IMR-90 (cell line): ENCODE measurements at regions not wholly inside any gene's neighbourhood (a gene's known extent, or its start where the extent isn't known, plus 50 kb on each side); places are given as distances from the start of the nearest gene placed in this dataset.
A peak's percentile ranks its signal among the peaks of the same experiment; 100 is the strongest.

Experiments used
- ATAC-seq: fragments of 200-7000 bp; cut with Tn5 transposase; 2 replicates; pipeline ENCODE4 v1.9.1; 2020; ENCODE audit warnings: low read depth, mild to moderate bottlenecking, moderate library complexity
- BruUV-seq: library from RNA; stranded (reverse); fragments of 400-500 nt; replicated peaks from 2 replicates; lab custom pipeline; 2021; lab: Mats Ljungman, UMichigan
- CTCF ChIA-PET: fragments of 300-600 bp; formaldehyde crosslinking; extraction: SDS; loops from one replicate; lab custom pipeline; 2021; ENCODE audit warnings: antibody characterized with exemption; lab: Yijun Ruan, JAX
- POLR2A ChIA-PET: fragments of 300-600 bp; sonication (Branson Sonifier 250); formaldehyde crosslinking; loops from one replicate; lab custom pipeline; 2022; ENCODE audit warnings: antibody characterized with exemption; ENCODE audit not compliant: unreplicated experiment; lab: Charles Lee
- DNase-seq: peaks from one replicate; pipeline ENCODE4 v3.0.0; 2013
- H2AFZ ChIP-seq: replicated peaks from 2 replicates; pipeline ENCODE3; 2013; ENCODE audit warnings: low read length, mild to moderate bottlenecking; ENCODE audit not compliant: poor library complexity
- H2AK5ac ChIP-seq: 2 replicates; pipeline ENCODE4 v1.6.1; 2013; ENCODE audit warnings: low read depth, low read length, inconsistent platforms
- H2AK9ac ChIP-seq: replicated peaks from 2 replicates; pipeline ENCODE3; 2013; ENCODE audit warnings: mild to moderate bottlenecking, low read depth, low read length, moderate library complexity; ENCODE audit not compliant: poor library complexity
- H2BK120ac ChIP-seq: 2 replicates; pipeline ENCODE4 v1.6.1; 2013; ENCODE audit warnings: low read depth, low read length, inconsistent platforms
- H2BK15ac ChIP-seq: 3 replicates; pipeline ENCODE4 v1.6.1; 2013; ENCODE audit warnings: low read depth, low read length, inconsistent platforms
- H2BK20ac ChIP-seq: 2 replicates; pipeline ENCODE4 v1.6.1; 2013; ENCODE audit warnings: low read depth, mild to moderate bottlenecking, inconsistent platforms, low read length, moderate library complexity
- H2BK5ac ChIP-seq: 2 replicates; pipeline ENCODE4 v1.6.1; 2013; ENCODE audit warnings: mild to moderate bottlenecking, low read depth, low read length, inconsistent platforms; ENCODE audit not compliant: poor library complexity, severe bottlenecking
- H3K14ac ChIP-seq: replicated peaks from 2 replicates; pipeline ENCODE4 v1.6.1; 2013; ENCODE audit warnings: low read depth, low read length, inconsistent platforms
- H3K18ac ChIP-seq: 2 replicates; pipeline ENCODE4 v1.6.1; 2013; ENCODE audit warnings: low read depth, low read length, control low read depth
- H3K23ac ChIP-seq: 2 replicates; pipeline ENCODE4 v1.6.1; 2013; ENCODE audit warnings: low read depth, low read length, inconsistent platforms
- H3K27ac ChIP-seq: 2 replicates; pipeline ENCODE4 v1.5.1; 2013; ENCODE audit warnings: mild to moderate bottlenecking, control low read depth, low read length; ENCODE audit not compliant: insufficient read depth
- H3K27me3 ChIP-seq: 2 replicates; pipeline ENCODE4 v1.6.1; 2013; ENCODE audit warnings: low read length; ENCODE audit not compliant: control insufficient read depth, insufficient read depth
- H3K36me3 ChIP-seq: 2 replicates; pipeline ENCODE4 v1.6.1; 2013; ENCODE audit warnings: low read length, mixed read lengths; ENCODE audit not compliant: control insufficient read depth, insufficient read depth
- H3K4ac ChIP-seq: 2 replicates; pipeline ENCODE4 v1.6.1; 2013; ENCODE audit warnings: low read depth, low read length, inconsistent platforms
- H3K4me1 ChIP-seq: 2 replicates; pipeline ENCODE4 v1.6.1; 2013; ENCODE audit warnings: low read length, mixed read lengths; ENCODE audit not compliant: control insufficient read depth, insufficient read depth
- H3K4me2 ChIP-seq: 2 replicates; pipeline ENCODE4 v1.6.1; 2013; ENCODE audit warnings: low read depth, mild to moderate bottlenecking, control low read depth, low read length, moderate library complexity
- H3K4me3 ChIP-seq: 2 replicates; pipeline ENCODE4 v1.5.1; 2013; ENCODE audit warnings: low read depth, mild to moderate bottlenecking, control low read depth, low read length, moderate library complexity; ENCODE audit not compliant: insufficient read depth
- H3K56ac ChIP-seq: 2 replicates; pipeline ENCODE4 v1.6.1; 2013; ENCODE audit warnings: low read length, inconsistent platforms; ENCODE audit not compliant: insufficient read depth; ENCODE audit errors: extremely low read depth
- H3K79me1 ChIP-seq, 2 experiments: 2 replicates each; pipeline ENCODE4 v1.6.1; 2013; ENCODE audit warnings: low read length in 2 of 2, inconsistent platforms in 1 of 2, low read depth in 1 of 2
- H3K9ac ChIP-seq: 2 replicates; pipeline ENCODE4 v1.6.1; 2013; ENCODE audit warnings: low read depth, low read length, control low read depth
- H3K9me1 ChIP-seq: 2 replicates; pipeline ENCODE4 v1.6.1; 2013; ENCODE audit warnings: low read length, inconsistent platforms; ENCODE audit not compliant: insufficient read depth
- H3K9me3 ChIP-seq: 2 replicates; pipeline ENCODE4 v1.6.1; 2013; ENCODE audit warnings: low read length; ENCODE audit not compliant: control insufficient read depth, insufficient read depth
- H4K20me1 ChIP-seq: 2 replicates; pipeline ENCODE4 v1.6.1; 2013; ENCODE audit warnings: low read length, inconsistent platforms; ENCODE audit not compliant: insufficient read depth
- H4K5ac ChIP-seq: 2 replicates; pipeline ENCODE4 v1.6.1; 2013; ENCODE audit warnings: mild to moderate bottlenecking, low read depth, low read length, control low read depth
- H4K8ac ChIP-seq, 2 experiments: 2 replicates each; pipeline ENCODE4 v1.6.1; 2013; ENCODE audit warnings: low read depth in 2 of 2, low read length in 2 of 2, control low read depth in 1 of 2, inconsistent platforms in 1 of 2
- H4K91ac ChIP-seq: 2 replicates; pipeline ENCODE4 v1.6.1; 2013; ENCODE audit warnings: low read depth, low read length, inconsistent platforms; ENCODE audit not compliant: insufficient read depth
- BHLHE40 ChIP-seq: fragments of 150-350 bp; IDR thresholded peaks from 2 replicates; pipeline ENCODE4 v1.6.1; 2016; ENCODE audit warnings: mild to moderate bottlenecking, low read depth, low read length
- CEBPB ChIP-seq: IDR thresholded peaks from 2 replicates; pipeline ENCODE4 v1.6.1; 2012; ENCODE audit warnings: low read depth, low read length, improper control_type of control experiment
- CHD1 ChIP-seq: IDR thresholded peaks from 2 replicates; pipeline ENCODE4 v1.6.1; 2012; ENCODE audit warnings: low read depth, low read length, improper control_type of control experiment
- FOS ChIP-seq: fragments of 150-350 bp; IDR thresholded peaks from 2 replicates; pipeline ENCODE4 v1.6.1; 2016; ENCODE audit warnings: low read depth, low read length
- MAFK ChIP-seq: IDR thresholded peaks from 2 replicates; pipeline ENCODE4 v1.6.1; 2012; ENCODE audit warnings: low read depth, low read length, improper control_type of control experiment
- MXI1 ChIP-seq: IDR thresholded peaks from 2 replicates; pipeline ENCODE4 v1.6.1; 2012; ENCODE audit warnings: low read depth, mild to moderate bottlenecking, low read length, moderate library complexity, borderline replicate concordance
- NFE2L2 ChIP-seq: fragments of 150-350 bp; IDR thresholded peaks from 2 replicates; pipeline ENCODE4 v1.6.1; 2016; ENCODE audit warnings: low read depth, mild to moderate bottlenecking, low read length
- RAD21 ChIP-seq: IDR thresholded peaks from 2 replicates; pipeline ENCODE4 v1.6.1; 2012; ENCODE audit warnings: low read length, improper control_type of control experiment
- RCOR1 ChIP-seq: IDR thresholded peaks from 2 replicates; pipeline ENCODE4 v1.6.1; 2012; ENCODE audit warnings: mild to moderate bottlenecking, low read length, improper control_type of control experiment; ENCODE audit not compliant: insufficient replicate concordance
- RFX5 ChIP-seq: IDR thresholded peaks from 2 replicates; pipeline ENCODE4 v1.8.0; 2012; ENCODE audit warnings: low read depth, mild to moderate bottlenecking, low read length, moderate library complexity
- SMC3 ChIP-seq: fragments of 150-350 bp; IDR thresholded peaks from 2 replicates; pipeline ENCODE4 v1.6.1; 2016; ENCODE audit warnings: low read depth, mild to moderate bottlenecking, antibody characterized with exemption, low read length, moderate library complexity
- WGBS, 2 experiments: methylation state at CpG; one replicate each; pipeline versions ENCODE4 v1.1.5 to v1.1.7; 2013; ENCODE audit warnings: missing lambda C conversion rate in 2 of 2; ENCODE audit not compliant: insufficient read length in 1 of 2; ENCODE audit errors: extremely low coverage in 2 of 2; 5-methylcytosine and 5-hydroxymethylcytosine counted together
- dilution Hi-C: fragments of 300-500 bp; cut with HindIII; formaldehyde crosslinking; loops from one replicate; pipeline ENCODE4 v1.14.3; 2018; ENCODE audit warnings: low sequenced_read_pairs; ENCODE audit not compliant: unreplicated experiment
- in situ Hi-C: fragments of 300-500 bp; cut with MboI; formaldehyde crosslinking; loops from 3 replicates; pipeline ENCODE4 v1.14.3; 2019; ENCODE audit warnings: low sequenced_read_pairs, inconsistent platforms, mixed read lengths
- intact Hi-C: fragments of 100-400 bp; cut with micrococcal nuclease; formaldehyde crosslinking; loops from 2 replicates; pipeline ENCODE4 v1.10.0; 2022
- TF ChIP-seq, protein P1 (sequence below): fragments of 150-350 bp; IDR thresholded peaks from 2 replicates; pipeline ENCODE4 v1.6.1; 2017; ENCODE audit warnings: mild to moderate bottlenecking, antibody characterized with exemption, low read length, low read depth
- TF ChIP-seq, protein P2 (sequence below): fragments of 150-350 bp; IDR thresholded peaks from 2 replicates; pipeline ENCODE4 v1.6.1; 2016; ENCODE audit warnings: low read depth, mild to moderate bottlenecking, low read length, moderate library complexity, borderline replicate concordance

DNA sequence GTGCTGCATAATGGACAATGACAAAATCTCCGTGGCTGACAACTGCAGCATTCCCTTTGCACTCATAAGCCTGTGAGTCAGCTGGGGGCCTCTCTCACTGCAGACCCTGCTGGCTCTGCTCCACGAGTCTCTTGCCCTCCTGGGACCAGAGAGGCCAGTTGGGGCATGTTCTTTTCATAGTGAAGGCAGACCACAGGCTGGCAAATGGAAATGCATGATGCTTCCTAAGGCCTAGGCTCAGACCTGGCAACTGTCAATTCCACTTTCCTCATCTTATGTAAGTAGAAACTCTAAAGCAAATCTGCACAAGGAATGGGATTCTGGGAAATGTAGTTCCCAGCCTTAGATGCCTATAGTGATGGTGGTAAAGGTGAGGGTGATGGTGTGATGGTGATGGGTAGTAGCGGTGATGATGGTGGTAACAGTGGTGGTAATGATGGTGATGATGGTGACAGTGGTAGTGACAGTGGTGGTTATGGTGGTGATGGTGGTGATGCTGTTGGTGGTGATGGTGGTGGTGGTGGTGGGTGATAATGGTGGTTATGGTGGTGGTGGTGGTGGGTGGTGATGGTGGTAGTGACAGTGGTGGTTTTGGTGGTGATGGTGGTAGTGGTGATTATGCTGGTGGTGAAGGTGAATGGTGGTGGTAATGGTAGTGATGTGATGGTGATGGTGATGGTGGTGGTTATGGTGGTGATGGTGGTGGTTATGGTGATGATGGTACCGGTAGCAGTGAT, 185.8 kb upstream of the ARL4C start (continued):
- no peak for TF ChIP-seq NFE2L2

DNA sequence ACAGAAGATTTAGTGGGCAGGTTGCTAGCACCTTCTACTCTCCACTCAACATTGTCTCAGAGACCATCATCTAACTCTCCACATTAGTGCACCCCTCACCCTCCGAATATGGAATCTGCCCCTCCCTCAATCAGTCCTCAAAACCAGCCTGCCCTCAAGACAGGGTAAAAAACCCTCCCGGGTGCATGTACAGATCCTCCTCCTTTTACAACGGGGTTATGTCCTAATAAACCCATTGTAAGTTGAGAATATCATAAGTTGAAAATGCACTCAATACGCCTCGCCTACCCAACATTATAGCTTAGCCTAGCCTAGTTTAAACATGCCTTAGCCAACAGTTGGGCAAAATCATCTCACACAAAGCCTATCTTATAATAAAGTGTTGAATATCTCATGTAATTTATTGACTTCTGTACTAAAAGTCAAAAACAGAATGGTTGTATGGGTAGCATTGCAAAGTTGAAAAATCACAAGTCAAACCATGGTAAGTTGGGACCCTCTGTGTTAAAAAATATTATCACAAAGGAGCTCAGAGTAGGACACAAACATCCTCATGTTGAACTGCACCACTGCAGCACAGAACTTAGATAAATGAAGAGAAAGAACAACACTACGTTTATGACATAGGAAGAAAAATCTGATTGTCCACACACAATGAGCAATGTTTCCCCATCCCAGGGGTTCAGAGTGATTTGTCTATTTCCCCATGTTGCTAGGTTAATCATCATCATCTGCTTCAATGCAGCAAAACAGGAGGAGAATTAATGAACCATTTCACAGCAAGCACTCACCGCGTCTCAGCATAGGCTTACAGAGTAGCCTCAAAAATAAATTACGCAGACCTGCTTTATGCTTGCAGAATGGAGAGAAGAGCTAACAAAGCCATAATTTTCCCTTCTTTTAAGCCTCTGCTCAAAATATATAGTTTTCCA, 184.1 kb upstream of the ARL4C start:
- ChIA-PET CTCF (interaction anchor here (1.1 kb wide), 1 partner anchor 48 kb away, joined by 3 read pairs; no protein-coding TSS in a partner anchor), POLR2A (interaction anchor here (0.6 to 1.1 kb wide), 2 partner anchors 10 to 87 kb away, joined by 3 read pairs; no protein-coding TSS in a partner anchor)
- no CpG with 5 or more reads among the region's 9 CpGs for WGBS, 2 experiments
- Histone ChIP-seq H2BK15ac (peak overlapping the region; percentile 91), H3K9me1 (peaks cover 36% of the 10 kb centered on the region), H4K8ac (peak overlapping the region; percentile 69 to 89), H3K4ac (peak overlapping the region; percentile 94), H2AFZ (no peak overlapping the region), H2BK5ac (peak overlapping the region; percentile 93), H3K9ac (peak overlapping the region; percentile 25; the same call in 1 of the 2 replicates), H4K5ac (peak overlapping the region; percentile 72), H3K27ac (peak overlapping the region; percentile 87), H3K4me1 (peaks cover 30% of the 10 kb centered on the region), H3K23ac (peak overlapping the region; percentile 96), H4K91ac (peak overlapping the region; percentile 98), H2BK20ac (peak overlapping the region; percentile 97), H3K4me3 (no peak overlapping the region), H2AK5ac (peak overlapping the region; percentile 96), H3K27me3 (no peaks in the 10 kb centered on the region), H3K18ac (peak overlapping the region; percentile 88), H3K9me3 (no peaks in the 10 kb centered on the region), H4K20me1 (no peaks in the 10 kb centered on the region), H3K36me3 (no peaks in the 10 kb centered on the region), H2AK9ac (peak overlapping the region; percentile 43), H3K79me1 (peaks cover 0 to 32% of the 10 kb centered on the region in 2 experiments; a peak in 2 of 4 replicates), H3K14ac (peak overlapping the region; percentile 85), H2BK120ac (peak overlapping the region; percentile 99), H3K56ac (peak overlapping the region; percentile 82), H3K4me2 (no peak overlapping the region)
- ATAC-seq (no peak), DNase-seq (no peak)
- in situ Hi-C loops (no loop called here), dilution Hi-C loops (no loop called here), intact Hi-C loops (loop anchor here (2.0 kb wide), 2 partner anchors 200 to 270 kb away; no protein-coding TSS in a partner anchor)
- BruUV-seq = no TSS peak
- TF ChIP-seq, protein P1, sequence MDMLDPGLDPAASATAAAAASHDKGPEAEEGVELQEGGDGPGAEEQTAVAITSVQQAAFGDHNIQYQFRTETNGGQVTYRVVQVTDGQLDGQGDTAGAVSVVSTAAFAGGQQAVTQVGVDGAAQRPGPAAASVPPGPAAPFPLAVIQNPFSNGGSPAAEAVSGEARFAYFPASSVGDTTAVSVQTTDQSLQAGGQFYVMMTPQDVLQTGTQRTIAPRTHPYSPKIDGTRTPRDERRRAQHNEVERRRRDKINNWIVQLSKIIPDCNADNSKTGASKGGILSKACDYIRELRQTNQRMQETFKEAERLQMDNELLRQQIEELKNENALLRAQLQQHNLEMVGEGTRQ = no peak
- no peak for TF ChIP-seq MAFK
- TF ChIP-seq RAD21 = no peak
- TF ChIP-seq, protein P2, sequence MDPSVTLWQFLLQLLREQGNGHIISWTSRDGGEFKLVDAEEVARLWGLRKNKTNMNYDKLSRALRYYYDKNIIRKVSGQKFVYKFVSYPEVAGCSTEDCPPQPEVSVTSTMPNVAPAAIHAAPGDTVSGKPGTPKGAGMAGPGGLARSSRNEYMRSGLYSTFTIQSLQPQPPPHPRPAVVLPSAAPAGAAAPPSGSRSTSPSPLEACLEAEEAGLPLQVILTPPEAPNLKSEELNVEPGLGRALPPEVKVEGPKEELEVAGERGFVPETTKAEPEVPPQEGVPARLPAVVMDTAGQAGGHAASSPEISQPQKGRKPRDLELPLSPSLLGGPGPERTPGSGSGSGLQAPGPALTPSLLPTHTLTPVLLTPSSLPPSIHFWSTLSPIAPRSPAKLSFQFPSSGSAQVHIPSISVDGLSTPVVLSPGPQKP = no peak
- no peak for TF ChIP-seq RFX5
- TF ChIP-seq CEBPB = no peak
- no peak for TF ChIP-seq BHLHE40
- no peak for TF ChIP-seq SMC3
- TF ChIP-seq FOS = no peak
- TF ChIP-seq CHD1 = no peak
- TF ChIP-seq MXI1 = no peak
- no peak for TF ChIP-seq RCOR1
